SH-SY5Y (cell line): ENCODE measurements at regions not wholly inside any gene's neighbourhood (a gene's known extent, or its start where the extent isn't known, plus 50 kb on each side); places are given as distances from the start of the nearest gene placed in this dataset.

Source experiments
- GATA2 ChIP-seq: IDR thresholded peaks from 2 replicates; pipeline ENCODE4 v1.6.1; 2011; ENCODE audit warnings: mild to moderate bottlenecking, low read depth, low read length
- GATA3 ChIP-seq: IDR thresholded peaks from 2 replicates; pipeline ENCODE4 v1.6.1; 2011; ENCODE audit warnings: low read depth, mild to moderate bottlenecking, low read length, moderate library complexity

GRCh38 chr2:122535960-122536505, 780.6 kb downstream of the TSN start:
- TF ChIP-seq GATA3 (no peak), GATA2 (no peak)
